NCI-H2029 (cell line): ENCODE measurements at regions not wholly inside any gene's neighbourhood (a gene's known extent, or its start where the extent isn't known, plus 50 kb on each side); places are given as distances from the start of the nearest gene placed in this dataset.
"Not testable (repeated sequence)": the region's sequence is repeated elsewhere in the genome, so short reads cannot be mapped to it uniquely, and the experiment has no call there.

ENCODE experiments used
- DNase-seq: peaks from one replicate; lab custom pipeline; 2025; lab: John Stamatoyannopoulos, UW

DNA sequence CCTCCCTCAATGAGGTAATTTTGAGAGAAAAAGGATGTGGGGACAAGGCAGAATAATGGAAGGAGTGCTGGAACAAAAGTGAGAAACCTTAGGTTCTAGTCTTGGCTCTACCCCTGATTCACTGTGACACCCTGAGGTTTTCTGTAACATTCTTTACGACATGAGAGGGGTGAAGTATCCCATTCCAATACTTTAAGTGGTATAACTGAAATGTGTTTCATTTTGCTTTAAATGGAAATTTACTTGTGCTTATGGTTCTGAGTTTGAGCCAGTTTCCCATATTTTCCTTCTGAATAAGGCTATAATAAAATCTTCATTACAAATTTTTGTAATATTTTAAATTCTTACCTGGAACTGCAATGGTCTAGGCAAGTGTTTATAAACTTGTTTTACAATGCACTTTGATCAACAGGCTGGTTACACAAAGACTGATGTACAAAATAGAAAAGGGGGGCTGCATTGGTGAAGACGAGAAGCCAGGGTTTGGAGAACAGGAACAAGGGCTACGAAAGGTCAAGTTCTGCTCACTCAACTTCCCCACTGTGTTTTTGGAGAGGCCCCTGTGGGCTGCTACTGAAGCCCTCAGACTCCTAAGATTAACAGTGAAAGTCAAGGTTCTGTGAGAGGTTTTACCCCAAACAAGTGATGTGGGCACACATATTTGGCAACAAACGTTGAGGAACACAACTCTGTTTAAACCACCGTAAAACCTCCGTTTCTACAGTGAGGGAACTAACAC is 171.9 kb upstream of the ELL2 start:
- DNase-seq, result no peak

DNA sequence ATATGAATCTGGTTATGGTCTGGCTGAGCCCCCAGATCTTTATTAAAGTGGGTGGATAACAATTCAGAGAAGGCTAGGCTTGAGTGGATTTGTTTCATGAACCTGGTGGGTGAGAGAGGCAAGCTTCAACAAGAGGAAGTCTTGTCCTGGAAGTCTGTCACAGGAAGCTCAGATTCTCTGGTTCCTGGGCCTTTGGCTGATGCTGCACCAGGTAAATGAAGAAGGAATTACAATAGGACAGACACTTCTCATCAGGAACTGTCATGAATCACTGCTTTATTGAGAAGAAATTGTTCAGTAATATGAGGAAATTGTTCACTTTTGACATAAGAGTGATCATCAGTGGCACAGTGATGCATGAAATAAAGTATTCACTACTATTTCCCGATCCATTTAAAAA is 167.6 kb upstream of the ELL2 start:
- no peak for DNase-seq

DNA sequence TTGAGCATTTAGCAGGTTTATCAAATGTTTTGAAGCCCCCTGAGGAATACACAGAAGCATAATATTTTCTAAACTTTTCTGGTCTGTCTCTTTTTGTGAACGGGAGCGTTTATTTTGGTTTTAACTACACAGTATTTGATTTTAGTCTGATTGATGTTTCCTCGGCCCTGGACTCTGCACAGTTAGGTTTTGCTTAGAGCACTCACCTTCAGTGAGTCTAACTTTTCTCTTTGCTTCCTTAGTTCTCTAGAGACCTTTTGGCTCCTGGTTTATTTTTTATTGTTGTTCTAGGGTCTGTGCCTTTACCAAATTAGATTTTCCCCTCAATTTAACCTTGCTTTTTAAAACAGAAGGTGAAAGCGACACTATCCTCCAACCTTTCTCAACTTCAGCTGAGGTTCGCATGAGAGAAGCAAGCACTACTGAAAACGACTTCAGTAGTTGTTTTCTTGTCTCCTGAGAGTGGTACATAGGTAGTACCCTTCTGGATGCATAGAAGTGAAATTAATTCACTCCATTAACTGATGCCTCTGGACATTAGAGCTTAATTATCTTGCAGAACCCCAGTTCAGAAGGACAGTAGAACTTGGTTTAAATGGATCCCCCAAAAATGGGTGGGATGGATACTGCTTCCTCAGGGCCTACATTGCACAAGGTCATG is 166.7 kb upstream of the ELL2 start:
- no peak for DNase-seq

GRCh38 chr5:96127538-96127937 is 165.9 kb upstream of the ELL2 start:
- no peak for DNase-seq

DNA sequence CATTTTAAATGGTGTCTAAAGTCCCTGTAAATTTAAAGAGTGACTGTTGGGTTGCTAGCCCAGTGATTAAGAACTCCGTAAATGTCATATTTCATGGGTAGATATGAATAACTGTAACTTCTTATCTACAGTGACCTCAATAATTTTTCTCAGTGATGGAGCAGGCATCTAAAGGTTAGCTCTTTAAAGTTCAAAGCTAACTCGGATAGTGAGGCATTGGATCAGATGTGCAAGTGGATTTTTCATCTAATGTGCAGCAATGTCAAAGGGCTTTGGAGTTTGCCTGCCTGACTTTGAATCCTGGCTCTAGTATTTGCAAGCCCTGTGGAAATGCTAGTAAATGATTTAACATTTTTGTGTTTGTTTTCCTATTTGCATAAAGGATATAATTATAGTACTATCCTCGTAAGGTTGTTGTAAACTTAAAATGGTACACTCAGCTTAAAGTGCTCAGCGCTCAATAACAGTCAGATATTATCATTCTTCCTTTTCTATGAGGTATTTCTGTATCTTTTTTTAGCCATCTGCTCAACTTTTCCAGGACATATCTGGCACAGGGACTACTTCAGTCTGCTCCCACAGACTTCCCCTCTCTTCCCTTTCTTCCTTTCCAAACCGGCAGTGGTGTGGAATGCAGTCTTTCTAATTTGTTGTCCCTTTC is 163.7 kb upstream of the ELL2 start:
- DNase-seq, result no peak

DNA sequence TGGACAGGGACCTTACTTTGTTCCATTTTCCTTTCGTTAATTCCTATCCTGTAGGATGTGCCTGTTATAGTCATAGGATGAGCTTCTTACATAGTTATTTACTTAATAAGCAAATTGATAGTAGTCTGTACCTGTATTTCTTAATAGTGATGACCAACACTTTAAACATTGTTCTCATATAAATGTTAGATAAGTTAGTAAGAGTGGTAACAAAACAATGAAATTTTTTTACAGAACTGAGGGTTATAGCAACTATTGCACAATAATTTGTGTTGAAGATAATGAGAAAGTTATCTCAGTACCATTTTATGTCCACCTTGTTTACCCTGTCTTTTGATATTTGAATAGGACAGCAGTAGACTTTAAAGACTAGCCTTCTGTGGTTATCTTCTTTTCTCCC is 162.9 kb upstream of the ELL2 start:
- DNase-seq, result no peak

DNA sequence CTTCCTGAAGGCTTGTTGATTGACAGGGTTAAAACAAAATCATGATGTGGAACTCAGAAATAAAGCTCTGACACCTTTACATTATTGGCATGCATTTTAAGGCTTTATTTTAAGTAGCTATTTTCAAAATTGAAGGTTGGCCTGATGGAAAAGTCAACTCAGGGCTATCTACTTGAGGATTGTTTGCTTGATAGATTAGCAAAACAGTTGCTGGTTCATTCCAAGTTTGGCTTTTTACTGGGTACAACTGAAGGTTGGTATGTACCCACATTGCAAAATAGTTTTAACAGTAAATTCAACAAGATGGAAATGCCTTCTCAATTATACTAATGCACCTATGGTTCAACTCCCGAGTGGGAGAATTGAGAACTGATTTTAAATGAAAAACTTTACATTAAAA is 161.8 kb upstream of the ELL2 start:
- DNase-seq, result no peak

DNA sequence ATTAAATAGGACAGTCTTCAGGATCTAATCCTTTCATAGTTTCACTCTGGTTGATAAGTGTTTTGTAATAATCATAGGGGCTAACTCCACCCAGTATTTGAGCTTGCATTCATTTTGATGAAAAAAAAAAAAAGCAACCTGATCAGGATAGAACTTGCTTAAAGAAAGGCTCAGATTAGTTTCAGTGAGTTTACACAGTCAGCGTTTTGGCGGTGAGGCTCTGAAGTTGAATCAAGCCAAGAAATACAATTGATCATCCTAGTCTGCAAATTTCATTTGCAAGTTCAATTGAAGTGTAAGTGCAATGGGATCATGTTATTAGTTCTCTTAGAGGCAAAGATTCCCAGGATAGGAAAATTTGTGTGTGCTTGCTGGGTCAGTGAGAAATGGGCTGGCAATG is 159.7 kb upstream of the ELL2 start:
- no peak for DNase-seq

DNA sequence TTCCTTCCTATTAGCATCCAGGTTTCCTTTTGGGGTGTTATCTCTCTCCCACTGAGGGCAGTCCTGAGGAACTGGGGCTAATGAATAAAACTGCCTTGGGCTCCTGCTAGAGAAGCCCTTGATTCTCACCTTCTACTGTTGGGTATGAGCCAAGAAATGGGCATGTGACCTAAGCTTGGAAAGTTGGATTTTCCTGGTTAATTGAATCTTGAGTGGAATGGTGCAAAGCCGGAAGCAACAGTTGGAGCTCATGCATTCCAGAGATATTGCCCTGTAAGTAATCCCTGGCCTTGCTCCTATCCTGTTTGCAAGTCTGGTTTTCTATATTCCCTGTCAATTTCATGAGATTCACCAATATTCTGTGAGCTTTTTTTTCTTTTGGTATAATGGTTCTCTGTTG is 158.5 kb upstream of the ELL2 start:
- no peak for DNase-seq

- DNase-seq, result no peak
Measured at GRCh38 chr5:96117771-96118651, 156.4 kb upstream of the ELL2 start.

GRCh38 chr5:96115147-96115807 is 153.6 kb upstream of the ELL2 start:
- no peak for DNase-seq

DNA sequence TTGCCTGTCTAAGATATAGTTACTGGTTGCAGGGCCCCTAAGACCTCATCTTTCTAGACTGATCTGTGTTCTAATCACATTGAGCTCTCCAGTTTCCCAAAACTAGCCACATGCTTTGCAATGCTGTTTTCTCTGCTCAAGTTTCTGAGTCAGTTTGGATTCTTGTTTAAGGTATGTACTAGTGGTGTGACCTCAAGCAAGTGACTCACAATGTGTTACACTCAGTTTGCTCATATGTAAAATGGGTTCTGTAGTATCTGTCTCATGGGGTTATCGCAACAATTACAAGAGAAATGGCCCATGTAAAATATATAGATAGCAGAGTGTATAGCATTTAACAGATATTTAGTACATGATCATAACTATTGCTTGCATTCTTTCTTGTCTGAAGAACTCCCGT is 153.1 kb upstream of the ELL2 start:
- no peak for DNase-seq

- no peak for DNase-seq
Measured at GRCh38 chr5:96113170-96113939, 151.7 kb upstream of the ELL2 start.

DNA sequence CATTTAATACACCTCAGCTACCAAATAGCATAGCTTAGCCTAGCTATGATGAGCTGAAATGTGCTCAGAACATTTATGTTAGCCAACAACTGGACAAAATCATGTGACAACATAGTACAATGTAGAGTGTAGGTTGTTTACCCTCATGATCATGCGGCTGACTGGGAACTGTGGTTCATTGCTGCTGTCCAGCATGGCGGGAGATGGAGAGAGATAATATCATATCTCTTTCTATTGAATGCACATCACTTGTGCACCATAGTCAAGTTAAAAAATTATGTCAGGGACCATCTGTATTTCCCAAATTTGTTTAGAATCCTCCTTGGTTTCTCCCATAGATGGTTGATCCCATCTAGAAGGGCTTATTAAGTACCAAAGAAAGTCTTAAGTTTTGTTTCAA is 151.1 kb upstream of the ELL2 start:
- DNase-seq, result no peak

GRCh38 chr5:96112123-96112670 is 150.5 kb upstream of the ELL2 start:
- DNase-seq, result no peak

GRCh38 chr5:96111080-96111756 is 149.6 kb upstream of the ELL2 start:
- DNase-seq, result no peak

DNA sequence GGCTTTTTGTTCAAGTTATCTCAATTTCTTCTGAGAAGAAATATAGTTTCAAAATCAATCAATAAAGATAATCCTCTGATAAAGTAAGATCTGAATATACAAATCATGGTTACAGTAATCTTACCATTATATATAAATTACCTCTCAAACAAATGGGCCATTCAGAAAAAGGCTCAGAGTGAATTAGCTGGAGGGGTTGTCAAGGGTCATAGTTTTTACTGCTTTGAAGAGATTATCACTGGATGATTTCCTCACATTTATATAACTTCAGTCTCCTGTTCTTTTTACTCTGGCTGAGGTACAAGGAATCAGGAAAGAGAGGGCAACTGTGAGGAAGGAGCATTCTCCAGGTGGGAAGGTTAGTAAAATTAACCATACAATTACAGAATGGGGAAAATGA is 148.6 kb upstream of the ELL2 start:
- DNase-seq, result no peak

DNA sequence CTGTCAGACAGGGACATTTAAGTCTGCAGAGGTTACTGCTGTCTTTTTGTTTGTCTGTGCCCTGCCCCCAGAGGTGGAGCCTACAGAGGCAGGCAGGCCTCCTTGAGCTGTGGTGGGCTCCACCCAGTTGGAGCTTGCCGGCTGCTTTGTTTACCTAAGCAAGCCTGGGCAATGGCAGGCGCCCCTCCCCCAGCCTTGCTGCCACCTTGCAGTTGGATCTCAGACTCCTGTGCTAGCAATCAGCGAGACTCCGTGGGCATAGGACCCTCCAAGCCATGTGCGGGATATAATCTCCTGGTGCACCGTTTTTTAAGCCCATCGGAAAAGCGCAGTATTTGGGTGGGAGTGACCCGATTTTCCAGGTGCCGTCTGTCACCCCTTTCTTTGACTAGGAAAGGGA is 147.0 kb upstream of the ELL2 start:
- DNase-seq, result not testable (repeated sequence)

DNA sequence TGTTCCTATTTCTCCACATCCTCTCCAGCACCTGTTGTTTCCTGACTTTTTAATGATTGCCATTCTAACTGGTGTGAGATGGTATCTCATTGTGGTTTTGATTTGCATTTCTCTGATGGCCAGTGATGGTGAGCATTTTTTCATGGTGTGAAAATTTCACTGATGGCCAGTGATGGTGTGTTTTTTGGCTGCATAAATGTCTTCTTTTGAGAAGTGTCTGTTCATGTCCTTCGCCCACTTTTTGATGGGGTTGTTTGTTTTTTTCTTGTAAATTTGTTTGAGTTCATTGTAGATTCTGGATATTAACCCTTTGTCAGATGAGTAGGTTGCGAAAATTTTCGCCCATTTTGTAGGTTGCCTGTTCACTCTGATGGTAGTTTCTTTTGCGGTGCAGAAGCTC is 142.2 kb upstream of the ELL2 start:
- not testable (repeated sequence) for DNase-seq
